ENCODE measurements at regions not wholly inside any gene's neighbourhood (a gene's known extent, or its start where the extent isn't known, plus 50 kb on each side); places are given as distances from the start of the nearest gene placed in this dataset.

DNA sequence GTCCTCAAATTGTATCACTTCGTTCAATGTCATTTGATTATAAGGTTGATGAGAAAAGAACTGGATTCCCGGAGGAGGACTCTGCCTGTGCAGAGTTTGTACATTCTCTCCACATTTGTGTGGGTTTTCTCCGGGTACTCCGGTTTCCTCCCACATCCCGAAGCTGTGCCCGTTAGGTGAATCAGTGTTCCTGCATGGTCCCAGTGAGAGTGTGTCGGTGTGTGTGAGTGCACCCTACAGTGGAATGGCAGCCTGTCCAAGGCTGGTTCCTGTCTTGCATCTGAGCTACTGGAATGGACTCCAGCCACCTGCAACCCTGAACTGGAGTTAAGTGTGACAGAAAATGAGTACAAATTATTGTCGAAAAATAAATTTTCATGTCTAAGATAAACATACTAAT lies 92.2 kb upstream of the KCTD3 start:
- H3K4me1 ChIP-seq = no peaks in the 10 kb centered on the region
- peaks cover 0 to 19% (median 4%) of the 10 kb centered on the region in 11 donors for H3K9me3 ChIP-seq
- H3K27me3 ChIP-seq = no peaks in the 10 kb centered on the region
- WGBS, 2 donors = 91 to 94% methylated on average over 8 of the region's 8 CpGs
- DNase-seq = no peak
- no peak overlapping the region for H3K27ac ChIP-seq
- H3K4me3 ChIP-seq = no peak overlapping the region
- no peaks in the 10 kb centered on the region for H3K36me3 ChIP-seq
- TF ChIP-seq, protein P1, sequence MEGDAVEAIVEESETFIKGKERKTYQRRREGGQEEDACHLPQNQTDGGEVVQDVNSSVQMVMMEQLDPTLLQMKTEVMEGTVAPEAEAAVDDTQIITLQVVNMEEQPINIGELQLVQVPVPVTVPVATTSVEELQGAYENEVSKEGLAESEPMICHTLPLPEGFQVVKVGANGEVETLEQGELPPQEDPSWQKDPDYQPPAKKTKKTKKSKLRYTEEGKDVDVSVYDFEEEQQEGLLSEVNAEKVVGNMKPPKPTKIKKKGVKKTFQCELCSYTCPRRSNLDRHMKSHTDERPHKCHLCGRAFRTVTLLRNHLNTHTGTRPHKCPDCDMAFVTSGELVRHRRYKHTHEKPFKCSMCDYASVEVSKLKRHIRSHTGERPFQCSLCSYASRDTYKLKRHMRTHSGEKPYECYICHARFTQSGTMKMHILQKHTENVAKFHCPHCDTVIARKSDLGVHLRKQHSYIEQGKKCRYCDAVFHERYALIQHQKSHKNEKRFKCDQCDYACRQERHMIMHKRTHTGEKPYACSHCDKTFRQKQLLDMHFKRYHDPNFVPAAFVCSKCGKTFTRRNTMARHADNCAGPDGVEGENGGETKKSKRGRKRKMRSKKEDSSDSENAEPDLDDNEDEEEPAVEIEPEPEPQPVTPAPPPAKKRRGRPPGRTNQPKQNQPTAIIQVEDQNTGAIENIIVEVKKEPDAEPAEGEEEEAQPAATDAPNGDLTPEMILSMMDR (IDR thresholded peaks at IDR 0.05) = no peak
- intact Hi-C loops (cut with DNase I) = no loop called here
- ATAC-seq = no peak

DNA sequence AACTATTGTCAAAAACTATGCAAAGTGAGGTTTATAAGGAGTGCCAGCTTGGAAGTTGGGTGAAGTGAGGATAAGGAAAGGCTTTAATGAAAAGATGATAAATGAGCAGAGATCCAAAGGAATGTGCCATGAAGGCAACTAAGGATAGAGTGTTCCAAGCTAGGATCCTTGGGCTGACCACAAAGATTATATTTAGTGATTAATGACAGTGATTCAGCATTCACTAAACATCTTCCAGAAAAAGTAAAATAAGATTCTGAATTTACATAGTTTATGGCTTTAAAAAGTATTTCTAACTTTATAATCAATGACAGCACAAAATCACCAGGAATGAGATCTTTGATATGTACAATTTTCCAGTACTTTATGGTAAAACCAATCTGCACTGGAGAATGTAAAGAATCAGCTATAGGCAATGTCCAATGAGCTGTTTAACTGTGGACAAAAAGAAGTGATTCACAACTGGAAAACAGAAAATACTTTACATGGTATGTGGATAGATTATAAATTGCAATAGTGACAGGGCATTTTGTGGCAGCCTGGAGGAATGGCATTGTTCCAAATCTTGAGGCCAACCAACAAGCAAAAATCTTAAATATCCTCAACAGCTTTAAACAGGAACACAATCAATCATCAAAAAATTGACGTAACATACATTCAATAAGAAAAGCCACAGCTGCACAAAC lies 91.2 kb upstream of the KCTD3 start:
- TF ChIP-seq, protein P1 (IDR thresholded peaks at IDR 0.05) = no peak
- no peaks in the 10 kb centered on the region for H3K4me1 ChIP-seq
- H3K27ac ChIP-seq = no peak overlapping the region
- no peaks in the 10 kb centered on the region for H3K36me3 ChIP-seq
- no peaks in the 10 kb centered on the region for H3K27me3 ChIP-seq
- H3K9me3 ChIP-seq = peaks cover 0 to 19% (median 4%) of the 10 kb centered on the region in 11 donors
- DNase-seq = no peak
- WGBS, 2 donors = 80 to 86% methylated on average over 1 of the region's 1 CpG
- H3K4me3 ChIP-seq = no peak overlapping the region
- ATAC-seq = no peak
- intact Hi-C loops (cut with DNase I) = no loop called here

GRCh38 chr1:215476541-215476940 lies 90.6 kb upstream of the KCTD3 start:
- Histone ChIP-seq H3K27ac (no peak overlapping the region), H3K36me3 (no peaks in the 10 kb centered on the region), H3K9me3 (peaks cover 0 to 19% (median 4%) of the 10 kb centered on the region in 11 donors), H3K27me3 (no peaks in the 10 kb centered on the region), H3K4me3 (no peak overlapping the region), H3K4me1 (no peaks in the 10 kb centered on the region)
- DNase-seq (no peak), ATAC-seq (no peak)
- TF ChIP-seq, protein P1 (IDR thresholded peaks at IDR 0.05) = no peak
- intact Hi-C loops (cut with DNase I) = no loop called here

DNA sequence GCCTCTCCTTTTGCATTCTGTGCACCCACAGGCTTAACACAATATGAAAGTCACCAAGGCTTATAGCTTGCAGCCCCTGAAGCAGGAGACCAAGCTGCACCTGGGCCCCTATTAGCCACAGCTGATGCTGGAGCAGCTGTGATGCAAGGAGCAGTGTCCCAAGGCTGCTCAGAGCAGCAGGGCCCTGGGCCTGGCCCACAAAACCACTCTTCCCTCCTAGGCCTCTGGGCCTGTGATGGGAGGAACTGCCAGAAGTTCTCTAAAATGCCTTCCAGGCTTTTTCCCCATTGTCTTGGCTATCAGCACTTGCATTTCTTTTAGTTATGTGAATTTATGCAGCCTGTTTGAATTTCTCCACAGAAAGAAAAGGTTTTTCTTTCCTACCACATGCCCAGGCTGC lies 89.5 kb upstream of the KCTD3 start:
- intact Hi-C loops (cut with DNase I) = no loop called here
- Histone ChIP-seq H3K27ac (no peak overlapping the region), H3K9me3 (peaks cover 0 to 19% (median 4%) of the 10 kb centered on the region in 11 donors), H3K36me3 (no peaks in the 10 kb centered on the region), H3K27me3 (no peaks in the 10 kb centered on the region), H3K4me1 (no peaks in the 10 kb centered on the region), H3K4me3 (no peak overlapping the region)
- TF ChIP-seq, protein P1 (IDR thresholded peaks at IDR 0.05) = no peak
- DNase-seq (no peak), ATAC-seq (no peak)

Measured in heart right ventricle (tissue), 16 donors.